ENCODE measurements at regions not wholly inside any gene's neighbourhood (a gene's known extent, or its start where the extent isn't known, plus 50 kb on each side); places are given as distances from the start of the nearest gene placed in this dataset.

DNA sequence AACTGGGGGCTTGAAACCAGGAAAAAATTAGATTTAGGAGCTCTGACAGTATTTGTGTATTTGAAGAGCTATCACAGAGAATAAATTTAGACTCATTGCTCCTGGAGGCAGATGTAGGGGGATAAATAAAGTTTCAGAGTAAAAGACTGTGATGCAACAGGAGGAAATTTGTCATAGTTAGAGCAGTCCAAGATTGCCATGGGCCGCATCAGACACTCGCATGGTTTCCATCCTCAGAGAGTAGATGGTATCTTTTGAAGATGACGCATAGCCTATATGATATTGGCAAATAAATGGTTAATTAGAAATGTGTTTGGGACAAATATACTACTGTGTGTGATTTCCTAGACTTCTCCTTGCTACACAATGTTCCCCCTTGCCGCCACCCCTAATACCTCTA, 170.5 kb downstream of the FTCDNL1 start:
- no peak overlapping the region for H3K4me3 ChIP-seq (ENCODE audit: control insufficient read depth, low read depth, low read length)
- TF ChIP-seq, protein P1, sequence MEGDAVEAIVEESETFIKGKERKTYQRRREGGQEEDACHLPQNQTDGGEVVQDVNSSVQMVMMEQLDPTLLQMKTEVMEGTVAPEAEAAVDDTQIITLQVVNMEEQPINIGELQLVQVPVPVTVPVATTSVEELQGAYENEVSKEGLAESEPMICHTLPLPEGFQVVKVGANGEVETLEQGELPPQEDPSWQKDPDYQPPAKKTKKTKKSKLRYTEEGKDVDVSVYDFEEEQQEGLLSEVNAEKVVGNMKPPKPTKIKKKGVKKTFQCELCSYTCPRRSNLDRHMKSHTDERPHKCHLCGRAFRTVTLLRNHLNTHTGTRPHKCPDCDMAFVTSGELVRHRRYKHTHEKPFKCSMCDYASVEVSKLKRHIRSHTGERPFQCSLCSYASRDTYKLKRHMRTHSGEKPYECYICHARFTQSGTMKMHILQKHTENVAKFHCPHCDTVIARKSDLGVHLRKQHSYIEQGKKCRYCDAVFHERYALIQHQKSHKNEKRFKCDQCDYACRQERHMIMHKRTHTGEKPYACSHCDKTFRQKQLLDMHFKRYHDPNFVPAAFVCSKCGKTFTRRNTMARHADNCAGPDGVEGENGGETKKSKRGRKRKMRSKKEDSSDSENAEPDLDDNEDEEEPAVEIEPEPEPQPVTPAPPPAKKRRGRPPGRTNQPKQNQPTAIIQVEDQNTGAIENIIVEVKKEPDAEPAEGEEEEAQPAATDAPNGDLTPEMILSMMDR (IDR thresholded peaks at IDR 0.05; ENCODE audit: control insufficient read depth, insufficient read depth, low read depth, low read length, missing control alignments): no peak
- no peak for DNase-seq (ENCODE audit: low read depth)

DNA sequence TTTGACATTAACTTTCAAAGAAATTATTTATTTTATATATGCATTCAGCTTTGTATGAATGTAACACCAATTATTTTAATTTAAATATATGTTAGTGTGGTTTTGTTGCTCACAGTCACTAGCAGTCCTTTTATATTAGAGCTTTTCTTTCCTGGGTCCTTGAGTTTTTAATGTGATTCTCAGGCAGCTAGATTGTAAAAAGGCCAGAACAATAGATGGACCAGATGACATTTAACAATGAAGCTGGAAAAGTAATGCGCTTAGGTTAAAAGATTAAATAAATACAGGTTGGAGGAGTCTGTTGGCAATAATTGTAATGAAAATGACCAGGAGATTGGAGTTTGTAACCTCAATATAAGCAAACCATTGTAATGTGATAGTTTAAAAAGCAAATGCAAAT, 171.1 kb downstream of the FTCDNL1 start:
- TF ChIP-seq, protein P1 (IDR thresholded peaks at IDR 0.05; ENCODE audit: control insufficient read depth, insufficient read depth, low read depth, low read length, missing control alignments): no peak
- no peak for DNase-seq (ENCODE audit: low read depth)

DNA sequence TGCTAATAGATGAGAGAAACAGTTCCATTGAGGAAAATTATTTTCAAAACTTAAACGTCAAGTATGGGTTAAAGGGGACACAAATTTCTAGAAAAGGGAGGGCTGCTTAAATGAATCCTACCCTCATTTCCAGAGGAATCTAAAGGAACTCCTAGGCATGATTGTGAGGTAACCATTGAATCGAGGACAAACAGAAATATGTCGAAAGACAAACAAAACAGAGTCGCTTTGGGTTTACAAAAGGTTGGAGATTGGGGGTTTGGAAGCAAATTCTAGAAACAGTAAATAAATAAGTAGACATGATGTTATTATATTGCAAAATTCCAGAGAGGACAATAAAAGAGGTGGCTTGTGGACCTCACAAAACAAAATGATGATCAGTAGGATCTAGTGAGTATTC, 173.1 kb downstream of the FTCDNL1 start:
- H3K4me3 ChIP-seq (ENCODE audit: control insufficient read depth, low read depth, low read length): no peak overlapping the region
- TF ChIP-seq, protein P1 (IDR thresholded peaks at IDR 0.05; ENCODE audit: control insufficient read depth, insufficient read depth, low read depth, low read length, missing control alignments): no peak
- DNase-seq (ENCODE audit: low read depth): no peak

More for the DNA sequence above, 171.1 kb downstream of the FTCDNL1 start:
- no peak overlapping the region for H3K4me3 ChIP-seq (ENCODE audit: control insufficient read depth, low read depth, low read length)

DNA sequence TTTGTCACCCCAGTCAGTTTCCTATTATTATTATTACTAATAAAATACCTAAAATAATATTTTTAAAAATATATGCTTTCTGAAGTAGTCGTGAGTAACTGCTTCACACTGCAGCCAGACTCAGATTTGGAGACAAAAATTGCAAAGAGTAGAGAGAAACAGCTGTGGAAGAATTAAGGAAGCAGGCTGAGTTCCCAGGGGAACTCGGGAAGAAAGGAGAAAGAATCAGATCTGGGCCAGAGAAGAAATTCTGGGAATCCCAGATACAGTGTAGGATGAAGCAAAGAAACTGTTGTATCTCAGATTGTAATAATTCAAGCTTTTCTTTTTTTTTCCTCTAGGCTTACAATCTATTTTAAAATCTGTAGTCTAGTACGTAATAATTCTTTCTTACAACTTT, 182.3 kb downstream of the FTCDNL1 start:
- TF ChIP-seq, protein P1 (IDR thresholded peaks at IDR 0.05; ENCODE audit: control insufficient read depth, insufficient read depth, low read depth, low read length, missing control alignments): no peak
- no peak overlapping the region for H3K4me3 ChIP-seq (ENCODE audit: control insufficient read depth, low read depth, low read length)
- DNase-seq (ENCODE audit: low read depth): no peak

DNA sequence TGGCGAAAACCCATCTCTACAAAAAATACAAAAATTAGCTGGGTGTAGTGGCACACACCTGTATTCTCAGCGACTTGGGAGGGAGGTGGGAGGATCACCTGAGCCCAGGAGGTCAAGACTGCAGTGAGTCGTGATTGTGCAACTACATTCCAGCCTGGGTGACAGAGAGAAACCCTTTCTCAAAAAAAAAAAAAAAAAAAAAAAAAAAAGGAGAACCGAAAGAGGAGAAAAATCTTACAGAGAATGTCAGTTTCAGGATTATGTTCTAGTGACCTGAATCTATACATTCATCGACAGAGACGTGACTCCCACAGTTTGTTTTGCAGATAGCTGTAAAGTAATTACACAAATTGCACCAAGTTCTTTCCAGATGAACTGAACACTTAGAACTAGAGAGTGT, 187.8 kb downstream of the FTCDNL1 start:
- TF ChIP-seq, protein P1 (IDR thresholded peaks at IDR 0.05; ENCODE audit: control insufficient read depth, insufficient read depth, low read depth, low read length, missing control alignments): no peak
- no peak for DNase-seq (ENCODE audit: low read depth)
- no peak overlapping the region for H3K4me3 ChIP-seq (ENCODE audit: control insufficient read depth, low read depth, low read length)

DNA sequence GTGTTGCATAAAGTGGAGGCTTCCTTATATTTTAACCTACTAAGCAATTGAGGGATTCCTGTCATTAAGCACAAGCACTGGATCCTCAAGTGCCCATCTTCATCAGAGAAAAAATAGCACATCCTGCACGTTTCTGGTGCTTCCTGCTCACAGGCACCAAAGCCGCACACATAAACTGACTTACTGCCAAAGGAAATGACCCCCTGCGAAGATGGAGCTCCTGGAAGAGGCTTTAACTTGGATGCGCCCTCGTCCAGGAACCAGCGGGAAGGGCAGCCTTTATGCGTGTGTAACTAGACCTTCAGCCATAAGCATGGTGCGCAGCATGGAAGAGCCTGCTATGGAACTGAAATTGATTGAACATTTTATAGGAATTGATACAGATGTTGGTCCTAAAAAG, 188.7 kb downstream of the FTCDNL1 start:
- TF ChIP-seq, protein P1 (IDR thresholded peaks at IDR 0.05; ENCODE audit: control insufficient read depth, insufficient read depth, low read depth, low read length, missing control alignments): no peak
- no peak for DNase-seq (ENCODE audit: low read depth)

DNA sequence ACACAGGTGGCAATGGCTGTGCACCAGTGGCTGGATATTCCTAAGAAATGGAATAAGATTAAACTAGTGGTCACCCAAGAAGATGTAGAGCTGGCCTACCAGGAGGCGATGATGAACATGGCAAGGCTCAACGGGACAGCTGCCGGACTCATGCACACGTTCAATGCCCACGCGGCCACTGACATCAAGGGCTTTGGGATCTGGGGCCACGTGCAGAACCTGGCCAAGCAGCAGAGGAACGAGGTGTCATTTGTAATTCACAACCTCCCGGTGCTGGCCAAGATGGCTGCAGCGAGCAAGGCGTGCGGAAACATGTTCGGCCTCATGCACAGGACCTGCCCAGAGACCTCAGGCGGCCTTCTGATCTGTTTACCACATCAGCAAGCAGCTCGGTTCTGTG, 190.8 kb downstream of the FTCDNL1 start:
- H3K4me3 ChIP-seq (ENCODE audit: control insufficient read depth, low read depth, low read length): no peak overlapping the region
- TF ChIP-seq, protein P1 (IDR thresholded peaks at IDR 0.05; ENCODE audit: control insufficient read depth, insufficient read depth, low read depth, low read length, missing control alignments): no peak
- no peak for DNase-seq (ENCODE audit: low read depth)

More for the DNA sequence above, 188.7 kb downstream of the FTCDNL1 start:
- no peak overlapping the region for H3K4me3 ChIP-seq (ENCODE audit: control insufficient read depth, low read depth, low read length)
